ENCODE measurements at regions not wholly inside any gene's neighbourhood (a gene's known extent, or its start where the extent isn't known, plus 50 kb on each side); places are given as distances from the start of the nearest gene placed in this dataset.

- Histone ChIP-seq H3K36me3 (no peaks in the 10 kb centered on the region), H3K27ac (no peak overlapping the region), H3K27me3 (no peaks in the 10 kb centered on the region), H3K9me3 (no peaks in the 10 kb centered on the region), H3K4me3 (ENCODE audit: low read depth in 1 of 2, low read length in 1 of 2) (no peak overlapping the region), H3K4me1 (ENCODE audit: control insufficient read depth in 1 of 2, insufficient read depth in 1 of 2, low read depth in 1 of 2, low read length in 1 of 2) (no peaks in the 10 kb centered on the region)
- TF ChIP-seq CTCF (IDR thresholded peaks at IDR 0.05): no peak
These were observed 353.9 kb upstream of the TBX3 start for GRCh38 chr12:115037830-115038229.

GRCh38 chr12:115035535-115036107 lies 351.6 kb upstream of the TBX3 start:
- H3K36me3 ChIP-seq: no peaks in the 10 kb centered on the region
- no peak overlapping the region for H3K27ac ChIP-seq
- H3K4me1 ChIP-seq (ENCODE audit: control insufficient read depth in 1 of 2, insufficient read depth in 1 of 2, low read depth in 1 of 2, low read length in 1 of 2): no peaks in the 10 kb centered on the region
- no peak overlapping the region for H3K4me3 ChIP-seq (ENCODE audit: low read depth in 1 of 2, low read length in 1 of 2)
- TF ChIP-seq CTCF (IDR thresholded peaks at IDR 0.05): no peak
- H3K9me3 ChIP-seq: no peaks in the 10 kb centered on the region
- H3K27me3 ChIP-seq: no peaks in the 10 kb centered on the region

- Histone ChIP-seq H3K27ac (no peak overlapping the region), H3K4me3 (ENCODE audit: low read depth in 1 of 2, low read length in 1 of 2) (no peak overlapping the region), H3K27me3 (no peaks in the 10 kb centered on the region), H3K4me1 (ENCODE audit: control insufficient read depth in 1 of 2, insufficient read depth in 1 of 2, low read depth in 1 of 2, low read length in 1 of 2) (no peaks in the 10 kb centered on the region), H3K36me3 (no peaks in the 10 kb centered on the region), H3K9me3 (no peaks in the 10 kb centered on the region)
- TF ChIP-seq CTCF (IDR thresholded peaks at IDR 0.05): no peak
These were observed 348.5 kb upstream of the TBX3 start for GRCh38 chr12:115032521-115032920.

GRCh38 chr12:115030017-115030416 lies 346.0 kb upstream of the TBX3 start:
- Histone ChIP-seq H3K27ac (no peak overlapping the region), H3K9me3 (no peaks in the 10 kb centered on the region), H3K4me3 (ENCODE audit: low read depth in 1 of 2, low read length in 1 of 2) (no peak overlapping the region), H3K36me3 (no peaks in the 10 kb centered on the region), H3K4me1 (ENCODE audit: control insufficient read depth in 1 of 2, insufficient read depth in 1 of 2, low read depth in 1 of 2, low read length in 1 of 2) (no peaks in the 10 kb centered on the region), H3K27me3 (no peaks in the 10 kb centered on the region)
- no peak for TF ChIP-seq CTCF (IDR thresholded peaks at IDR 0.05)

- H3K4me3 ChIP-seq (ENCODE audit: low read depth in 1 of 2, low read length in 1 of 2): no peak overlapping the region
- H3K4me1 ChIP-seq (ENCODE audit: control insufficient read depth in 1 of 2, insufficient read depth in 1 of 2, low read depth in 1 of 2, low read length in 1 of 2): no peaks in the 10 kb centered on the region
- no peak overlapping the region for H3K27ac ChIP-seq
- TF ChIP-seq CTCF (IDR thresholded peaks at IDR 0.05): no peak
- no peaks in the 10 kb centered on the region for H3K27me3 ChIP-seq
- H3K36me3 ChIP-seq: no peaks in the 10 kb centered on the region
- H3K9me3 ChIP-seq: no peaks in the 10 kb centered on the region
These were observed 340.6 kb upstream of the TBX3 start for GRCh38 chr12:115024531-115024930.
